ENCODE measurements at regions not wholly inside any gene's neighbourhood (a gene's known extent, or its start where the extent isn't known, plus 50 kb on each side); places are given as distances from the start of the nearest gene placed in this dataset.
A peak's percentile ranks its signal among the peaks of the same experiment; 100 is the strongest.

- no peak overlapping the region for H3K4me2 ChIP-seq
- H3F3A ChIP-seq (ENCODE audit: low read depth) = no peaks in the 10 kb centered on the region
- H2AFZ ChIP-seq (replicated peaks) = peak overlapping the region; percentile 75
- H3K79me2 ChIP-seq (ENCODE audit: low read depth) = no peaks in the 10 kb centered on the region
- no peak overlapping the region for H3K9ac ChIP-seq
- H3K9me3 ChIP-seq (ENCODE audit: low read depth) = no peaks in the 10 kb centered on the region
- no peak overlapping the region for H3K4me3 Mint-ChIP-seq
- no peak overlapping the region for H3K4me3 ChIP-seq
- H3K27me3 Mint-ChIP-seq (ENCODE audit: insufficient read depth, low read depth) = peaks cover 3% of the 10 kb centered on the region
- H3K4me1 Mint-ChIP-seq = peaks cover 8% of the 10 kb centered on the region
- no peaks in the 10 kb centered on the region for H3K36me3 ChIP-seq
- no peaks in the 10 kb centered on the region for H3K27me3 ChIP-seq
- H3K27ac Mint-ChIP-seq = no peak overlapping the region
- H4K20me1 ChIP-seq (ENCODE audit: low read depth) = no peaks in the 10 kb centered on the region
- DNase-seq (ENCODE audit: low spot score) = peak; percentile 28
- no peaks in the 10 kb centered on the region for H3K36me3 Mint-ChIP-seq
- TF ChIP-seq EZH2 (IDR thresholded peaks at IDR 0.05) (no peak), CTCF (IDR thresholded peaks at IDR 0.05) (no peak), EZH2phosphoT487 (IDR thresholded peaks at IDR 0.05) (no peak)
- peaks cover 10% of the 10 kb centered on the region for H3K4me1 ChIP-seq
- no peak overlapping the region for H3K27ac ChIP-seq
- no peaks in the 10 kb centered on the region for H3K9me3 Mint-ChIP-seq
These were observed 54.6 kb upstream of the OPN4 start for GRCh38 chr10:86599729-86600128.

- DNase-seq (ENCODE audit: low spot score) = no peak
- Histone ChIP-seq H3K9ac (no peak overlapping the region), H2AFZ (replicated peaks) (peak overlapping the region; percentile 75), H4K20me1 (ENCODE audit: low read depth) (no peaks in the 10 kb centered on the region), H3F3A (ENCODE audit: low read depth) (no peaks in the 10 kb centered on the region), H3K4me1 (peaks cover 10% of the 10 kb centered on the region), H3K79me2 (ENCODE audit: low read depth) (no peaks in the 10 kb centered on the region), H3K27ac (no peak overlapping the region), H3K4me2 (no peak overlapping the region), H3K27me3 (no peaks in the 10 kb centered on the region), H3K36me3 (no peaks in the 10 kb centered on the region), H3K9me3 (ENCODE audit: low read depth) (no peaks in the 10 kb centered on the region), H3K4me3 (no peak overlapping the region)
- peaks cover 3% of the 10 kb centered on the region for H3K27me3 Mint-ChIP-seq (ENCODE audit: insufficient read depth, low read depth)
- no peak overlapping the region for H3K4me3 Mint-ChIP-seq
- peaks cover 8% of the 10 kb centered on the region for H3K4me1 Mint-ChIP-seq
- H3K9me3 Mint-ChIP-seq = no peaks in the 10 kb centered on the region
- H3K27ac Mint-ChIP-seq = no peak overlapping the region
- H3K36me3 Mint-ChIP-seq = no peaks in the 10 kb centered on the region
- TF ChIP-seq EZH2phosphoT487 (IDR thresholded peaks at IDR 0.05) = no peak
- TF ChIP-seq CTCF (IDR thresholded peaks at IDR 0.05) = no peak
- no peak for TF ChIP-seq EZH2 (IDR thresholded peaks at IDR 0.05)
These were observed 54.1 kb upstream of the OPN4 start for GRCh38 chr10:86600296-86600695.

GRCh38 chr10:86601956-86602602, 52.3 kb upstream of the OPN4 start:
- TF ChIP-seq CTCF (IDR thresholded peaks at IDR 0.05) (no peak), EZH2phosphoT487 (IDR thresholded peaks at IDR 0.05) (no peak), EZH2 (IDR thresholded peaks at IDR 0.05) (no peak)
- no peaks in the 10 kb centered on the region for H3F3A ChIP-seq (ENCODE audit: low read depth)
- Mint-ChIP-seq H3K4me3 (no peak overlapping the region), H3K27me3 (ENCODE audit: insufficient read depth, low read depth) (no peaks in the 10 kb centered on the region), H3K4me1 (peaks cover 8% of the 10 kb centered on the region), H3K27ac (no peak overlapping the region), H3K36me3 (no peaks in the 10 kb centered on the region), H3K9me3 (peaks cover 5% of the 10 kb centered on the region)
- no peak overlapping the region for H2AFZ ChIP-seq (replicated peaks)
- no peaks in the 10 kb centered on the region for H3K36me3 ChIP-seq
- H3K9me3 ChIP-seq (ENCODE audit: low read depth) = no peaks in the 10 kb centered on the region
- H3K4me2 ChIP-seq = no peak overlapping the region
- H3K9ac ChIP-seq = no peak overlapping the region
- no peaks in the 10 kb centered on the region for H3K27me3 ChIP-seq
- H4K20me1 ChIP-seq (ENCODE audit: low read depth) = no peaks in the 10 kb centered on the region
- H3K4me3 ChIP-seq = no peak overlapping the region
- H3K27ac ChIP-seq = no peak overlapping the region
- H3K4me1 ChIP-seq = peaks cover 10% of the 10 kb centered on the region
- H3K79me2 ChIP-seq (ENCODE audit: low read depth) = no peaks in the 10 kb centered on the region
- DNase-seq (ENCODE audit: low spot score) = no peak
